Dedifferentiated amniotic fluid mesenchymal stem cell (primary cell): ENCODE measurements at regions not wholly inside any gene's neighbourhood (a gene's known extent, or its start where the extent isn't known, plus 50 kb on each side); places are given as distances from the start of the nearest gene placed in this dataset.

Source experiments
- DNase-seq: peaks from one replicate; pipeline ENCODE4 v3.0.0-alpha.2; 2016; ENCODE audit errors: extremely low spot score

GRCh38 chr10:4029866-4030265 is 244.9 kb upstream of the KLF6 start:
- no peak for DNase-seq

- no peak for DNase-seq
These were observed 244.0 kb upstream of the KLF6 start for GRCh38 chr10:4028854-4029583.

- DNase-seq, result no peak
These were observed 243.0 kb upstream of the KLF6 start for GRCh38 chr10:4028027-4028471.

- no peak for DNase-seq
These were observed 240.3 kb upstream of the KLF6 start for GRCh38 chr10:4025339-4025738.

GRCh38 chr10:4024516-4025245 is 239.7 kb upstream of the KLF6 start:
- DNase-seq, result no peak

- DNase-seq, result no peak
These were observed 239.0 kb upstream of the KLF6 start for GRCh38 chr10:4024027-4024426.

GRCh38 chr10:4022473-4022872 is 237.5 kb upstream of the KLF6 start:
- DNase-seq, result no peak

GRCh38 chr10:4020631-4021030 is 235.6 kb upstream of the KLF6 start:
- DNase-seq, result no peak

GRCh38 chr10:4018054-4018511 is 233.1 kb upstream of the KLF6 start:
- DNase-seq, result no peak

- DNase-seq, result no peak
These were observed 232.3 kb upstream of the KLF6 start for GRCh38 chr10:4017336-4017735.

GRCh38 chr10:4016214-4016740 is 231.3 kb upstream of the KLF6 start:
- DNase-seq, result no peak

- no peak for DNase-seq
These were observed 228.7 kb upstream of the KLF6 start for GRCh38 chr10:4013651-4014121.

- no peak for DNase-seq
These were observed 227.8 kb upstream of the KLF6 start for GRCh38 chr10:4012848-4013247.

GRCh38 chr10:4011136-4011812 is 226.3 kb upstream of the KLF6 start:
- DNase-seq, result no peak

GRCh38 chr10:4008676-4009382 is 223.8 kb upstream of the KLF6 start:
- DNase-seq, result no peak

GRCh38 chr10:4007771-4008170 is 222.8 kb upstream of the KLF6 start:
- no peak for DNase-seq

- no peak for DNase-seq
These were observed 221.8 kb upstream of the KLF6 start for GRCh38 chr10:4006858-4007257.

GRCh38 chr10:4006051-4006450 is 221.0 kb upstream of the KLF6 start:
- no peak for DNase-seq

GRCh38 chr10:4004990-4005389 is 220.0 kb upstream of the KLF6 start:
- no peak for DNase-seq

GRCh38 chr10:4004144-4004543 is 219.1 kb upstream of the KLF6 start:
- no peak for DNase-seq

GRCh38 chr10:4003348-4003973 is 218.5 kb upstream of the KLF6 start:
- no peak for DNase-seq
